GM19043 (cell line): ENCODE measurements at regions not wholly inside any gene's neighbourhood (a gene's known extent, or its start where the extent isn't known, plus 50 kb on each side); places are given as distances from the start of the nearest gene placed in this dataset.

Source experiments
- ATAC-seq: cut with Tn5 transposase; IDR thresholded peaks from one replicate; pipeline ENCODE4 v1.9.1; 2021; ENCODE audit warnings: low read depth; ENCODE audit not compliant: unreplicated experiment

- ATAC-seq = no peak
Observed at GRCh38 chr12:93042283-93042682, 113.2 kb upstream of the EEA1 start.

- no peak for ATAC-seq
Observed at GRCh38 chr12:93042684-93043083, 113.6 kb upstream of the EEA1 start.

- ATAC-seq = no peak
Observed at GRCh38 chr12:93043192-93043876, 114.2 kb upstream of the EEA1 start.

- no peak for ATAC-seq
Observed at GRCh38 chr12:93043877-93044209, 114.7 kb upstream of the EEA1 start.

- no peak for ATAC-seq
Observed at GRCh38 chr12:93047118-93047517, 118.0 kb upstream of the EEA1 start.

GRCh38 chr12:93048656-93049055 is 119.6 kb upstream of the EEA1 start:
- ATAC-seq = no peak

GRCh38 chr12:93050026-93050747 is 121.1 kb upstream of the EEA1 start:
- no peak for ATAC-seq

- no peak for ATAC-seq
Observed at GRCh38 chr12:93050748-93051081, 121.6 kb upstream of the EEA1 start.

- no peak for ATAC-seq
Observed at GRCh38 chr12:93054021-93054420, 124.9 kb upstream of the EEA1 start.

GRCh38 chr12:93055221-93055620 is 126.1 kb upstream of the EEA1 start:
- ATAC-seq = no peak

GRCh38 chr12:93056971-93057535 is 128.0 kb upstream of the EEA1 start:
- no peak for ATAC-seq

- no peak for ATAC-seq
Observed at GRCh38 chr12:93058280-93058679, 129.2 kb upstream of the EEA1 start.

GRCh38 chr12:93059288-93059687 is 130.2 kb upstream of the EEA1 start:
- no peak for ATAC-seq

- peak; percentile 98 for ATAC-seq
Observed at GRCh38 chr12:93059925-93060665, 131.0 kb upstream of the EEA1 start.

- ATAC-seq = peak; percentile 27
Observed at GRCh38 chr12:93060666-93061472, 131.8 kb upstream of the EEA1 start.

- no peak for ATAC-seq
Observed at GRCh38 chr12:93061473-93062419, 132.7 kb upstream of the EEA1 start.

- no peak for ATAC-seq
Observed at GRCh38 chr12:93065896-93066295, 136.8 kb upstream of the EEA1 start.

GRCh38 chr12:93072340-93072739 is 143.2 kb upstream of the EEA1 start:
- ATAC-seq = no peak

- ATAC-seq = no peak
Observed at GRCh38 chr12:93073324-93073723, 144.2 kb upstream of the EEA1 start.

- no peak for ATAC-seq
Observed at GRCh38 chr12:93078059-93078458, 149.0 kb upstream of the EEA1 start.
